ENCODE measurements at regions not wholly inside any gene's neighbourhood (a gene's known extent, or its start where the extent isn't known, plus 50 kb on each side); places are given as distances from the start of the nearest gene placed in this dataset.
A peak's percentile ranks its signal among the peaks of the same experiment; 100 is the strongest.
"Not testable (repeated sequence)": the region's sequence is repeated elsewhere in the genome, so short reads cannot be mapped to it uniquely, and the experiment has no call there.

DNA sequence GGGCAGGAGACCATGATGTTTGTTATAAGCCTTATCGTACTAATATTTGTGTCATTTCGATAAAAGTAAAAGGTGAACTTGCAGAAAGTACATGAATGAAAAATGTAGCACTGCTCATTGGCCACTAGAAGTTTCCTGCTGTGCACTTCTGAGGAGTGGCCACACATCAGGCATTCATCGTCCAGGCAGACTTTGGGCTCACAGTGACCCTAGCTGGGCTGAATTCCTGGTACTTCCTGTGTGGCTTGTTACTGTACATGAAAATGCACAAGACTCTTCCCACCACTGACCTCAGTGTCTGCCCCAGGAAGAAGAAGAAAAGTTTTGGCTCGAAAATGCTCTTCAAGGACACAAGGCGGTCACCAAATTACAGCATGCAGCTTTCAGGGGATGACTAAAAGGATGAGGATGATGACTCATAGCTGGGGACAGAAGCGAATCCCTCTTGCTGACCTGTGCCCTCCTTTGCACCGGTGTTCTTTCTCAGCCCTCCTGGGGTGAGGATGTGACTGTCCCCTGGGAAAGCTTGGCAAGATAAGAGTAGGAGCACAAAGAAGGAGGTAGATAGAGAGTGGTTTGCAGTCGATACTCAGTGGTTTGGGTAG lies 252.4 kb upstream of the KAZN start:
- WGBS, 2 donors = 71 to 77% methylated on average over 8 of the region's 8 CpGs
- TF ChIP-seq, protein P1, sequence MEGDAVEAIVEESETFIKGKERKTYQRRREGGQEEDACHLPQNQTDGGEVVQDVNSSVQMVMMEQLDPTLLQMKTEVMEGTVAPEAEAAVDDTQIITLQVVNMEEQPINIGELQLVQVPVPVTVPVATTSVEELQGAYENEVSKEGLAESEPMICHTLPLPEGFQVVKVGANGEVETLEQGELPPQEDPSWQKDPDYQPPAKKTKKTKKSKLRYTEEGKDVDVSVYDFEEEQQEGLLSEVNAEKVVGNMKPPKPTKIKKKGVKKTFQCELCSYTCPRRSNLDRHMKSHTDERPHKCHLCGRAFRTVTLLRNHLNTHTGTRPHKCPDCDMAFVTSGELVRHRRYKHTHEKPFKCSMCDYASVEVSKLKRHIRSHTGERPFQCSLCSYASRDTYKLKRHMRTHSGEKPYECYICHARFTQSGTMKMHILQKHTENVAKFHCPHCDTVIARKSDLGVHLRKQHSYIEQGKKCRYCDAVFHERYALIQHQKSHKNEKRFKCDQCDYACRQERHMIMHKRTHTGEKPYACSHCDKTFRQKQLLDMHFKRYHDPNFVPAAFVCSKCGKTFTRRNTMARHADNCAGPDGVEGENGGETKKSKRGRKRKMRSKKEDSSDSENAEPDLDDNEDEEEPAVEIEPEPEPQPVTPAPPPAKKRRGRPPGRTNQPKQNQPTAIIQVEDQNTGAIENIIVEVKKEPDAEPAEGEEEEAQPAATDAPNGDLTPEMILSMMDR (IDR thresholded peaks at IDR 0.05) = no peak
- no peak for TF ChIP-seq POLR2A (IDR thresholded peaks at IDR 0.05)
- no peak overlapping the region for H3K4me3 ChIP-seq (ENCODE audit: low read depth, poor library complexity, severe bottlenecking)
- intact Hi-C loops (cut with DNase I; ENCODE audit: low total_unique reads) = no loop called here
- DNase-seq (ENCODE audit: low spot score in 2 of 2) = no peak

GRCh38 chr1:14347186-14347585 lies 251.3 kb upstream of the KAZN start:
- intact Hi-C loops (cut with DNase I; ENCODE audit: low total_unique reads) = no loop called here
- WGBS, 2 donors = 86 to 93% methylated on average over 6 of the region's 6 CpGs
- no peak overlapping the region for H3K4me3 ChIP-seq (ENCODE audit: low read depth, poor library complexity, severe bottlenecking)
- TF ChIP-seq POLR2A (IDR thresholded peaks at IDR 0.05) = no peak
- TF ChIP-seq, protein P1 (IDR thresholded peaks at IDR 0.05) = no peak
- no peak for DNase-seq (ENCODE audit: low spot score in 2 of 2)

DNA sequence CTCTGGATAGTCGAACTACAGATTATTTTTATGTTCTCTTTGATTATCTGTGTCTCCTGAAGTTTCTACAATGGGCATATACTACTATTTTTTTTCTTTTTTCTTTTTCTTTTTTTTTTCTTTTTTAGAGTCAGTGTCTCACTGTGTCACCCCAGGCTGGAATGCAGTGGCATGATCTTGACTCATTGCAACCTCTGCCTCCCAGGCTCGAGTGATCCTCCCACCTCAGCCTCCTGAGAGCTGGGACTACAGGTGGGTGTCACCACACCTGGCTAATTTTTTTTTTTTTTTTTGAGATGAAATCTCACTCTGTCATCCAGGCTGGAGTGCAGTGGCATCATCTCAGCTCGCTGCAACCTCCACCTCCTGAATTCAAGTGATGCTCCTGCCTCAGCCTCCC lies 250.7 kb upstream of the KAZN start:
- no peak overlapping the region for H3K4me3 ChIP-seq (ENCODE audit: low read depth, poor library complexity, severe bottlenecking)
- WGBS, 2 donors = 83 to 87% methylated on average over 3 of the region's 3 CpGs
- no peak for TF ChIP-seq POLR2A (IDR thresholded peaks at IDR 0.05)
- intact Hi-C loops (cut with DNase I; ENCODE audit: low total_unique reads) = no loop called here
- DNase-seq (ENCODE audit: low spot score in 2 of 2) = no peak

DNA sequence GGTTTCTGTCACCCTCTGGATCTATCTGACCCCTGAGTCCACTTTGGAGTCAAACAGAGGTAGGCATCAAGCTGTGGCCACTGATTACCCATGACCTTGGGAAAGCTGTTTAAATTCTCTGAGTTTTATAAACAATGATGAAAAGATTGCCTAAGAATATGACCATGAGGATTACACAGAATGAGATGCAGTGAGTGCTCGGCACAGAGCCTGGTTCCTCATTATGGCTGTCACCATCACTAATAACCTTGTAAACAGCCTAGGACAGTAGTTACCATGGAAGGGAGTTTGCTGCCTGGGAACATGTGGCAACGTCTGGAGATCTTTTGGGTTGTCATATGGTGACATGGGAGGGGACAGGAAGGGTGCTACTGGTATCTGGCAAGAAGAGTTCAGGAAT lies 248.3 kb upstream of the KAZN start:
- TF ChIP-seq, protein P1 (IDR thresholded peaks at IDR 0.05) = no peak
- TF ChIP-seq POLR2A (IDR thresholded peaks at IDR 0.05) = no peak
- H3K4me3 ChIP-seq (ENCODE audit: low read depth, poor library complexity, severe bottlenecking) = no peak overlapping the region
- peak in 1 of 2 donors; percentile 36 for DNase-seq (ENCODE audit: low spot score in 2 of 2)
- intact Hi-C loops (cut with DNase I; ENCODE audit: low total_unique reads) = no loop called here
- 74 to 75% methylated on average over 2 of the region's 2 CpGs for WGBS, 2 donors

GRCh38 chr1:14352897-14353296 lies 245.6 kb upstream of the KAZN start:
- TF ChIP-seq, protein P1 (IDR thresholded peaks at IDR 0.05) = no peak
- no peak for TF ChIP-seq POLR2A (IDR thresholded peaks at IDR 0.05)
- WGBS, 2 donors = 61 to 64% methylated on average over 6 of the region's 6 CpGs
- DNase-seq (ENCODE audit: low spot score in 2 of 2) = no peak
- intact Hi-C loops (cut with DNase I; ENCODE audit: low total_unique reads) = no loop called here
- no peak overlapping the region for H3K4me3 ChIP-seq (ENCODE audit: low read depth, poor library complexity, severe bottlenecking)

GRCh38 chr1:14361005-14361404 lies 237.5 kb upstream of the KAZN start:
- WGBS, 2 donors = 11 to 38% methylated on average over 5 to 6 of the region's 6 CpGs
- DNase-seq (ENCODE audit: low spot score in 2 of 2); intact Hi-C loops (cut with DNase I; ENCODE audit: low total_unique reads); H3K4me3 ChIP-seq (ENCODE audit: low read depth, poor library complexity, severe bottlenecking): not testable (repeated sequence)

DNA sequence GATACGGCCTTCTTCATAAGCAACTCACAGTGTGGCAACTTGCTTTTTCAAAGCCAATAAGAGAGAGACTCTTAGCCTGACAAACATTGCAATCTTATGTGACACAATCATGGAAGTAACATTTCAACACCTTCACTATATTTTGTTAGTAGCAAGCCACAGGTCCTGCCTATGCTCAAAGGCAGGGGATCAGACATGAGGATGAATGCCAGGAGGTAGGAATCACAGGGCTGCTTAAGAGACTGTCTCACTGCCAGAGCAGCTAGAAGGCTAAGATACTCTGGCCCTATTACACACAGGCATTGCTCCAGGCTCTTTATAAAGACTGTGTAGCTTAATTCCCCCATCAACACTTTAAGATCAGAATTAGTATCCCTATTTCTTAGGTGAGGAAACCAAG lies 236.2 kb upstream of the KAZN start:
- intact Hi-C loops (cut with DNase I; ENCODE audit: low total_unique reads) = no loop called here
- TF ChIP-seq, protein P1 (IDR thresholded peaks at IDR 0.05) = no peak
- TF ChIP-seq POLR2A (IDR thresholded peaks at IDR 0.05) = no peak
- H3K4me3 ChIP-seq (ENCODE audit: low read depth, poor library complexity, severe bottlenecking) = no peak overlapping the region
- 89 to 90% methylated on average over 1 of the region's 1 CpG for WGBS, 2 donors
- no peak for DNase-seq (ENCODE audit: low spot score in 2 of 2)

Data from lower leg skin (tissue), 4 donors.